Skeletal muscle tissue (tissue), 3 donors: ENCODE measurements at regions not wholly inside any gene's neighbourhood (a gene's known extent, or its start where the extent isn't known, plus 50 kb on each side); places are given as distances from the start of the nearest gene placed in this dataset.
"Not testable (repeated sequence)": the region's sequence is repeated elsewhere in the genome, so short reads cannot be mapped to it uniquely, and the experiment has no call there.

ENCODE experiments used
- H3K27ac ChIP-seq: one replicate; pipeline ENCODE4 v1.7.0; 2013; ENCODE audit warnings: mild to moderate bottlenecking, low read depth, low read length, inconsistent platforms
- H3K27me3 ChIP-seq, 3 donors: one replicate each; pipeline ENCODE4 v1.7.0; 2013; ENCODE audit warnings: low read length in 3 of 3; ENCODE audit not compliant: control insufficient read depth in 3 of 3, insufficient read depth in 3 of 3
- H3K36me3 ChIP-seq, 3 donors: one replicate each; pipeline ENCODE4 v1.7.0; 2013; ENCODE audit warnings: low read length in 3 of 3; ENCODE audit not compliant: control insufficient read depth in 3 of 3, insufficient read depth in 3 of 3
- H3K4me1 ChIP-seq, 3 donors: one replicate each; pipeline ENCODE4 v1.7.0; 2013; ENCODE audit warnings: low read length in 3 of 3, mild to moderate bottlenecking in 3 of 3; ENCODE audit not compliant: control insufficient read depth in 3 of 3, insufficient read depth in 3 of 3
- H3K4me3 ChIP-seq, 3 donors: one replicate each; pipeline ENCODE4 v1.7.0; 2013; ENCODE audit warnings: low read length in 3 of 3
- H3K9ac ChIP-seq, 3 donors: one replicate each; pipeline ENCODE4 v1.7.0; 2013; ENCODE audit warnings: low read length in 3 of 3, mild to moderate bottlenecking in 3 of 3, moderate library complexity in 2 of 3, low read depth in 1 of 3
- H3K9me3 ChIP-seq, 3 donors: one replicate each; pipeline ENCODE4 v1.7.0; 2013; ENCODE audit warnings: low read length in 3 of 3; ENCODE audit not compliant: control insufficient read depth in 3 of 3
- donor health status: Osteomylitis.

DNA sequence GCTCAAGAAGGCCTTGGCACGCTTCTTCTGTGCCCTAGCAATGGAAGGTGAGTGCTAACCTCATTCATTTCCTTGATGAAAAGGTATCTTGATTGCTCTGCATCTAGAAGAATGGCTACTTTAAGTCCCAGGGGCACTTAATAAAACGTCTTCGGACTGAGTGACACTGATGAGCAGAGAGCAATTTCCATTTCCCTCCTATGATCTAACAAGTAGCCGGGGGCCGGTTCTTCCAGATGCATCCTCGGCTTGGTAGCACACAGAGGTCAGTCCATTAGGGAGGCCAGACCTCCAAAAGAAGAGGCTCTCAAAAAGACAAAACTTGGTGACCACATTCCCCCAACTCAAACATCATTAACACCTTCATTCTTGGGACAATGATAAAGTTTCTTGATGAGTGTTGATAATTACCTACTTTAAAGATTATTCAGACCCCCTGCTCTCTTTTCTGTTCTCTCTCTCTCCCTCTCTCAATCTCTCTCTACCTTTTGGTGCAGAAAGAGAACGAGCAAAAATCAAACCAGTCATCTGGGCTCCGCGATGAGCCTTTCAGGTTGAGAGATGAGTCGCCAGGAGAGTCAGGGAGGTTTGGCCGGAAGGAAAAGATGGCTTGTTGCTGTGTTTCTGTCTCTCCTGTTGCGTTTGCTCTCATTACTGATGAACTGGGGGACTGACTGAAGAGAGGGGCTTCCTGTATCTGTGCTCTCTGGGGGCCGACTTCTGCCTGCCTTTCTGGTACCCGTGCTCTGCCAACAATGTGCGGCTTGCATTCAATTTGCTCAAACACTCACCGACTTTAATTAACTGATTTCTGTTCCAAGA is 91.1 kb downstream of the LYZL1 start:
- not testable (repeated sequence) for H3K4me1 ChIP-seq, H3K27me3 ChIP-seq, H3K9ac ChIP-seq, H3K27ac ChIP-seq, H3K36me3 ChIP-seq, H3K4me3 ChIP-seq, H3K9me3 ChIP-seq

DNA sequence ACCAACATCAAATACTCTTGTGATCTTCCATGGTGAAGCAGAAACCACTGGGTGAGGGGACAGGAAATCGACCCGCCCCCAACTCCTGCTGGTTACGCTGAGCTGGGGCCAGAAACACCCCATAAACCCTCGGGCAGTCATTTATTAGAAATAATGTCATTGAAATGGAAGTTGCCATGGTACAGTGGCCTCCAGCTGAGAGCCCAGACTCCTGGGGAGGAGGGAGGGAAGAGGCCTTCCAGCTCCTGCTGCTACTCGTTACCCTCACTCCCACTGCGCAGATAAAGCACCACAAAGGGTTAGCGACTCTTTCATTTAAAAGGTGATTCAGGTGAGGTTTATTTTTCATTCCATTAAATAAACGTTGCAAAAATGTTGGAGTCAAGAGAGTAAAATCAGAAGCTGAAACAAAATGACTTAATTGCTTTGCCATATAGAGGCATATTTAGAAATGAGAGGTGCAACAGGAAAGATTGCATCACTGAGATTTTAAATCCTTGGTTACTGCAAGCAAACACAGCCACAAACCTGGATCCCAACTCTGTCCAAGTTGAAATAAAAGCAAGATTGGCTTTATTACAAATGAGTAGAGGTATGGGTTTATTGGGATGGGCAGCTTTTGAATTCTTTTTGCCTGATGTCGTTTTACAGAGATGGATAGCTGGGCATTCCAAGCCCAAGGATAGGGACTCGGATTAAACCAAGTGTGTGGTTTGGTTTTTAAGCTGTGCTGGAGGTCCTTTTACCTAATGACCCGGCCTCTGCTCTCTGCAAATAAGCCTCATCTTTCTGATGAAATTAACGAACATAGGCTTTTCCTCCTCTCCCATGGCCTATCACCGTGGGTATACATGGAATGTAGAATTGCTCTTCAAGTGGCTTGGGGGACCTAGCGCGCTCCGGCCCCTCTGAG is 92.0 kb downstream of the LYZL1 start:
- not testable (repeated sequence) for H3K4me1 ChIP-seq, H3K9me3 ChIP-seq, H3K27ac ChIP-seq, H3K36me3 ChIP-seq, H3K4me3 ChIP-seq, H3K9ac ChIP-seq, H3K27me3 ChIP-seq

- Histone ChIP-seq H3K27ac (no peak overlapping the region), H3K27me3 (peaks cover 0 to 4% (median 3%) of the 10 kb centered on the region in 3 donors), H3K9me3 (no peaks in the 10 kb centered on the region), H3K4me1 (no peaks in the 10 kb centered on the region), H3K4me3 (no peak overlapping the region), H3K36me3 (no peaks in the 10 kb centered on the region), H3K9ac (no peak overlapping the region)
Observed at GRCh38 chr10:29386342-29386999, 97.6 kb downstream of the LYZL1 start.

- Histone ChIP-seq H3K4me3 (no peak overlapping the region), H3K9ac (no peak overlapping the region), H3K9me3 (no peaks in the 10 kb centered on the region), H3K36me3 (no peaks in the 10 kb centered on the region), H3K4me1 (no peaks in the 10 kb centered on the region), H3K27ac (no peak overlapping the region), H3K27me3 (peaks cover 0 to 4% (median 3%) of the 10 kb centered on the region in 3 donors)
Observed at GRCh38 chr10:29387269-29387668, 98.4 kb downstream of the LYZL1 start.

- not testable (repeated sequence) for H3K4me3 ChIP-seq, H3K4me1 ChIP-seq, H3K27ac ChIP-seq, H3K27me3 ChIP-seq, H3K36me3 ChIP-seq, H3K9me3 ChIP-seq, H3K9ac ChIP-seq
Observed at GRCh38 chr10:29388112-29388511, 99.2 kb downstream of the LYZL1 start.

- Histone ChIP-seq H3K27me3 (peaks cover 0 to 4% (median 3%) of the 10 kb centered on the region in 3 donors), H3K9me3 (no peaks in the 10 kb centered on the region), H3K9ac (no peak overlapping the region), H3K4me3 (no peak overlapping the region), H3K27ac (no peak overlapping the region), H3K36me3 (no peaks in the 10 kb centered on the region), H3K4me1 (no peaks in the 10 kb centered on the region)
Observed at GRCh38 chr10:29389493-29389892, 100.6 kb downstream of the LYZL1 start.

GRCh38 chr10:29389935-29390334 is 101.1 kb downstream of the LYZL1 start:
- no peak overlapping the region for H3K27ac ChIP-seq
- H3K9ac ChIP-seq = no peak overlapping the region
- no peak overlapping the region for H3K4me3 ChIP-seq
- no peaks in the 10 kb centered on the region for H3K9me3 ChIP-seq
- peaks cover 0 to 4% (median 3%) of the 10 kb centered on the region in 3 donors for H3K27me3 ChIP-seq
- H3K36me3 ChIP-seq = no peaks in the 10 kb centered on the region
- H3K4me1 ChIP-seq = no peaks in the 10 kb centered on the region

- peaks cover 0 to 5% (median 5%) of the 10 kb centered on the region in 3 donors for H3K27me3 ChIP-seq
Observed at GRCh38 chr10:29392376-29393021, 103.6 kb downstream of the LYZL1 start.

GRCh38 chr10:29394321-29394932 is 105.6 kb downstream of the LYZL1 start:
- Histone ChIP-seq H3K27ac (no peak overlapping the region), H3K27me3 (peaks cover 0 to 7% (median 4%) of the 10 kb centered on the region in 3 donors), H3K9me3 (no peaks in the 10 kb centered on the region), H3K4me3 (no peak overlapping the region), H3K36me3 (no peaks in the 10 kb centered on the region), H3K4me1 (no peaks in the 10 kb centered on the region), H3K9ac (no peak overlapping the region)

More at GRCh38 chr10:29392376-29393021, 103.6 kb downstream of the LYZL1 start:
- H3K4me1 ChIP-seq = no peaks in the 10 kb centered on the region
- no peaks in the 10 kb centered on the region for H3K9me3 ChIP-seq
- no peak overlapping the region for H3K4me3 ChIP-seq
- H3K27ac ChIP-seq = no peak overlapping the region
- H3K9ac ChIP-seq = no peak overlapping the region
- no peaks in the 10 kb centered on the region for H3K36me3 ChIP-seq
